ENCODE measurements at regions not wholly inside any gene's neighbourhood (a gene's known extent, or its start where the extent isn't known, plus 50 kb on each side); places are given as distances from the start of the nearest gene placed in this dataset.

DNA sequence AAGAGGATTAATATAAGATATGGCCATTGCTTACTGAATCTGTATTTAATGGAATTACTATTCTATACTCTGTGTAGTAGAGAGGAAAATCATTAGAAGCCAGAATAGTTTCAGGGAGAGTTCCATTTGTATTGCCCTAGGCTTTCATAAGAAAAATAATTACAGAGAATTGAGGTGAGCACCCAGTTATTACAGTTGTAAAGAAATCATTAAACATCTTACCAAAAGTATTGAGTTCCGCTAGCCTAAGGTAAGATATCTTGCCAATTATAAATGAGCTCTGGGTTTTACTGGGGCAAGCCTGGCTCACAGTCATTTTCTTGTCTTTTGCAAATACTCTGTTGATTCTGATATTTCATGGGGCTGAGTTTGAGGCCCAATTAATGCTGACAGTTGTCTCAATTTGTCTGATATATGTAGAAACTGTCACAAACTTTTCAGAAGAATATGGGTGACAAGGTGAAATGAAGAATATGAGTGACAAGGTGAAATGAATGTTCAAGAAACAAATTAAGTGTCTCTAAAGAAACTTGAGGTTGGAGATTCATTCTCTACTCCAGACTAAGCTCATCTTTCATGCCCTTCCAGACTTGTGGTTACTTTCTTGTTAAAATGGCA, 127.8 kb downstream of the PTGER3 start:
- Histone ChIP-seq H3K9me3 (ENCODE audit: control insufficient read depth, low read length) (peaks cover 12% of the 10 kb centered on the region), H3K27ac (ENCODE audit: low read depth, low read length, severe bottlenecking) (no peak overlapping the region), H3K36me3 (ENCODE audit: control insufficient read depth, insufficient read depth, low read length) (no peaks in the 10 kb centered on the region), H3K4me1 (ENCODE audit: control insufficient read depth, insufficient read depth, low read length, poor library complexity, severe bottlenecking) (no peaks in the 10 kb centered on the region), H3K4me3 (ENCODE audit: extremely low read depth, insufficient read depth, low read length, poor library complexity, severe bottlenecking) (no peak overlapping the region)
- 100% methylated on average over 1 of the region's 1 CpG; no CpG with 5 or more reads in 1 of the 2 experiments for WGBS, 2 experiments (ENCODE audit: insufficient coverage in 2 of 2)
